A549 (cell line): ENCODE measurements at regions not wholly inside any gene's neighbourhood (a gene's known extent, or its start where the extent isn't known, plus 50 kb on each side); places are given as distances from the start of the nearest gene placed in this dataset.

ENCODE experiments used
- ATAC-seq, 2 experiments: fragments of 200-7000 bp in 1 of 2; fragments of >200 bp in 1 of 2; cut with Nextera tagmentation in 1 of 2; cut with Tn5 transposase in 1 of 2; 3 replicates each; pipeline versions ENCODE4 v1.8.0 to v1.9.1; 2018 to 2020; ENCODE audit warnings: mild to moderate bottlenecking in 1 of 2, moderate library complexity in 1 of 2
- CTCF ChIA-PET: fragments of 300-600 bp; sonication (Branson Sonifier 250); formaldehyde crosslinking; extraction: SDS; loops from one replicate; lab custom pipeline; 2021; ENCODE audit warnings: antibody characterized with exemption, inconsistent platforms; lab: Yijun Ruan, JAX
- POLR2A ChIA-PET: fragments of 350-600 bp; formaldehyde crosslinking; extraction: SDS; loops from one replicate; lab custom pipeline; 2021; ENCODE audit warnings: antibody characterized with exemption, inconsistent platforms; lab: Yijun Ruan, JAX
- DNase-seq, 2 experiments: peaks; one replicate each; pipeline versions ENCODE4 v3.0.0 to v3.0.0-alpha.2; 2011 to 2016; ENCODE audit warnings: low read depth in 1 of 2, low spot score in 1 of 2
- FAIRE-seq: peaks from 2 replicates; lab custom pipeline; 2011; peaks lifted over from hg19 to GRCh38; lab: Jason Lieb, UNC
- H3K27ac ChIP-seq, 2 experiments: fragments of >200 bp; sonication (Bioruptor Twin); formaldehyde crosslinking; 3 replicates each; pipeline ENCODE4 v1.5.1; 2016 to 2017
- H3K4me1 ChIP-seq: fragments of >200 bp; sonication (Bioruptor Twin); formaldehyde crosslinking; 3 replicates; pipeline ENCODE4 v1.6.1; 2016
- H3K4me2 ChIP-seq: fragments of >200 bp; sonication (Bioruptor Twin); formaldehyde crosslinking; 3 replicates; pipeline ENCODE4 v1.6.1; 2016
- H3K4me3 ChIP-seq: fragments of >200 bp; sonication (Bioruptor Twin); formaldehyde crosslinking; 3 replicates; pipeline ENCODE4 v1.5.1; 2016
- H3K9me3 ChIP-seq: fragments of >200 bp; sonication (Bioruptor Twin); formaldehyde crosslinking; 3 replicates; pipeline ENCODE4 v1.6.1; 2016
- CBX8 ChIP-seq: fragments of 200-600 bp; sonication (generic); IDR thresholded peaks from 2 replicates; pipeline ENCODE4 v1.6.1; 2016
- CTCF ChIP-seq: fragments of >200 bp; sonication (Bioruptor Twin); formaldehyde crosslinking; IDR thresholded peaks from 3 replicates; pipeline ENCODE4 v1.5.1; 2016
- EHMT2 ChIP-seq: fragments of 200-600 bp; sonication (generic); IDR thresholded peaks from 2 replicates; pipeline ENCODE4 v1.6.1; 2016; ENCODE audit warnings: antibody characterized with exemption, low read depth, mild to moderate bottlenecking, moderate library complexity
- EP300 ChIP-seq, 2 experiments: fragments of >200 bp; sonication (Bioruptor Twin); formaldehyde crosslinking; IDR thresholded peaks; 2 replicates in 1 of 2; 3 replicates in 1 of 2; pipeline ENCODE4 v1.6.1; 2016 to 2017
- FOXS1 ChIP-seq: fragments of 250-450 bp; sonication (Bioruptor Pico); IDR thresholded peaks from 2 replicates; pipeline ENCODE4 v1.5.0; 2020; ENCODE audit warnings: mild to moderate bottlenecking, moderate library complexity
- GATA3 ChIP-seq: IDR thresholded peaks from 2 replicates; pipeline ENCODE4 v1.6.1; 2012; ENCODE audit warnings: borderline replicate concordance
- HDAC2 ChIP-seq: fragments of 200-600 bp; sonication (generic); IDR thresholded peaks from 2 replicates; pipeline ENCODE4 v1.6.1; 2016
- HES2 ChIP-seq: fragments of >200 bp; sonication (Bioruptor Twin); formaldehyde crosslinking; IDR thresholded peaks from 2 replicates; pipeline ENCODE4 v1.6.1; 2016
- HOXB13 ChIP-seq: fragments of 250-450 bp; sonication (Bioruptor Pico); IDR thresholded peaks from 2 replicates; pipeline ENCODE4 v1.5.0; 2020; ENCODE audit warnings: low read depth, mild to moderate bottlenecking, moderate library complexity
- KDM1A ChIP-seq: fragments of 200-600 bp; sonication (generic); IDR thresholded peaks from 2 replicates; pipeline ENCODE4 v1.6.1; 2016; ENCODE audit warnings: low read depth, mild to moderate bottlenecking
- MAFK ChIP-seq: fragments of 450-650 bp; IDR thresholded peaks from 2 replicates; pipeline ENCODE4 v1.6.1; 2014; ENCODE audit not compliant: partially characterized antibody
- MAZ ChIP-seq: fragments of 150-350 bp; IDR thresholded peaks from 2 replicates; pipeline ENCODE4 v1.6.1; 2014; ENCODE audit warnings: antibody characterized with exemption, low read depth, low read length, borderline replicate concordance
- MYC ChIP-seq: IDR thresholded peaks from 2 replicates; pipeline ENCODE4 v1.6.1; 2012; ENCODE audit warnings: mild to moderate bottlenecking, inconsistent platforms, low read length, improper control_type of control experiment, borderline replicate concordance
- POLR2A ChIP-seq: IDR thresholded peaks from 2 replicates; pipeline ENCODE4 v1.6.1; 2012; ENCODE audit warnings: mild to moderate bottlenecking, low read length
- RAD21 ChIP-seq, 2 experiments: fragments of >200 bp in 1 of 2; sonication (Bioruptor Twin) in 1 of 2; formaldehyde crosslinking in 1 of 2; IDR thresholded peaks in 1 of 2; conservative IDR thresholded peaks in 1 of 2; 2 replicates in 1 of 2; 3 replicates in 1 of 2; pipeline ENCODE4 v1.6.1; 2012 to 2018; ENCODE audit warnings: inconsistent platforms in 1 of 2
- RFX5 ChIP-seq: fragments of 450-650 bp; IDR thresholded peaks from 2 replicates; pipeline ENCODE4 v1.7.1; 2014; ENCODE audit warnings: antibody characterized with exemption, mild to moderate bottlenecking, moderate library complexity
- USF2 ChIP-seq: fragments of 450-650 bp; IDR thresholded peaks from 2 replicates; pipeline ENCODE4 v1.6.1; 2014; ENCODE audit warnings: antibody characterized with exemption
- ZC3H11A ChIP-seq: fragments of 450-650 bp; IDR thresholded peaks from 2 replicates; pipeline ENCODE4 v1.6.1; 2014; ENCODE audit warnings: antibody characterized with exemption, mild to moderate bottlenecking
- WGBS: methylation state at CpG from one replicate; pipeline ENCODE4 v1.1.6; 2017; ENCODE audit errors: missing lambda C conversion rate; 5-methylcytosine and 5-hydroxymethylcytosine counted together

- POLR2A ChIA-PET: no interaction called here
- FAIRE-seq: peak; percentile 61
Measured at GRCh38 chrX:17913801-17914200, 52.7 kb upstream of the RAI2 start.

More at GRCh38 chrX:17913801-17914200, 52.7 kb upstream of the RAI2 start:
- Histone ChIP-seq H3K4me3 (no peak overlapping the region), H3K4me1 (no peaks in the 10 kb centered on the region), H3K9me3 (no peaks in the 10 kb centered on the region), H3K27ac (no peak overlapping the region)
- DNase-seq: no peak
- CTCF ChIA-PET: no interaction called here
- WGBS: 59% methylated on average over 6 of the region's 6 CpGs
- TF ChIP-seq EHMT2: no peak
- no peak for TF ChIP-seq CBX8
- no peak for TF ChIP-seq USF2
- no peak for TF ChIP-seq HOXB13 (CRISPR knock-in tag)
- no peak for TF ChIP-seq MYC
- no peak for TF ChIP-seq POLR2A
- no peak for TF ChIP-seq KDM1A
- TF ChIP-seq HES2: no peak
- TF ChIP-seq RFX5: no peak
- TF ChIP-seq MAFK: no peak
- no peak for TF ChIP-seq EP300 (IDR thresholded peaks at IDR 0.05)
- TF ChIP-seq GATA3: no peak
- TF ChIP-seq MAZ: no peak
- no peak for TF ChIP-seq CTCF
- TF ChIP-seq HDAC2: no peak
- no peak for TF ChIP-seq ZC3H11A
- no peak for TF ChIP-seq FOXS1 (CRISPR knock-in tag)
- no peak for TF ChIP-seq RAD21 (conservative IDR thresholded peaks at IDR 0.05 in 1 of 2, IDR thresholded peaks at IDR 0.05 in 1 of 2)
- TF ChIP-seq, all 56 proteins: peak for 0
- ATAC-seq: no peak
- H3K4me2 ChIP-seq: no peak overlapping the region
